ENCODE measurements at regions not wholly inside any gene's neighbourhood (a gene's known extent, or its start where the extent isn't known, plus 50 kb on each side); places are given as distances from the start of the nearest gene placed in this dataset.

DNA sequence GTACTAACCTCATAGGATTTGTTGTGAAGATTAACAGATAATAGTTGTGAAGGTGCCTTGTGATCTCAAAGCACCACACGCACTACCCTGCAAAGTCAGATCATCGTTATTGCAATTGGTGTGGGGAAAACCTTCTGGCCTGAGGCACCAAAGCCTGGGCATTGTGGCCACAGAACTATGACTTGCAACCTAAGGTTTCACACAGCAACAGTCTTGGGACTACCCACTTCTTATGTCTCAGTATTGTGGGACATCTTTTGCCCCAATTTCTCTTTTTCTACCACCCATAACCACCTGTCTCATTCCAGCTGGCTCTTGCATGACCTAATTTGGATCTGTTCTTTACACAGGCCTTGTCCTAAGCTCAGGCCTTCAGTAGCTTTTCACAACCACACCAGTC is 247.8 kb upstream of the NR4A3 start:
- no peak for TF ChIP-seq POLR2A (IDR thresholded peaks at IDR 0.05)
- no peak for TF ChIP-seq CTCF (IDR thresholded peaks at IDR 0.05)

Measured in thyroid gland (tissue), 4 donors.